ENCODE measurements at regions not wholly inside any gene's neighbourhood (a gene's known extent, or its start where the extent isn't known, plus 50 kb on each side); places are given as distances from the start of the nearest gene placed in this dataset.
"Not testable (repeated sequence)": the region's sequence is repeated elsewhere in the genome, so short reads cannot be mapped to it uniquely, and the experiment has no call there.

DNA sequence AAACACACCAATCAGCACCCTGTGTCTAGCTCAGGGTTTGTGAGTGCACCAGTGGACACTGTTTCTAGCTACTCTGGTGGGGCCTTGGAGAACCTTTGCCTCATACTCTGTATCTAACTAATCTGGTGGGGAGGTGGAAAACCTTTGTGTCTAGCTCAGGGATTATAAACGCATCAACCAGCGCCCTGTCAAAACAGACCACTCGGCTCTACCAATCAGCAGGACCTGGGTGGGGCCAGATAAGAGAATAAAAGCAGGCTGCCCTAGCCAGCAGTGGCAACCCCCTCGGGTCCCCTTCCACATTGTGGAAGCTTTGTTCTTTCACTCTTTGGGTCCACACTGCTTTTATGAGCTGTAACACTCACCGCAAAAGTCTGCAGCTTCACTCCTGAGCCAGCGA is 121.8 kb downstream of the FSCB start:
- not testable (repeated sequence) for DNase-seq

DNA sequence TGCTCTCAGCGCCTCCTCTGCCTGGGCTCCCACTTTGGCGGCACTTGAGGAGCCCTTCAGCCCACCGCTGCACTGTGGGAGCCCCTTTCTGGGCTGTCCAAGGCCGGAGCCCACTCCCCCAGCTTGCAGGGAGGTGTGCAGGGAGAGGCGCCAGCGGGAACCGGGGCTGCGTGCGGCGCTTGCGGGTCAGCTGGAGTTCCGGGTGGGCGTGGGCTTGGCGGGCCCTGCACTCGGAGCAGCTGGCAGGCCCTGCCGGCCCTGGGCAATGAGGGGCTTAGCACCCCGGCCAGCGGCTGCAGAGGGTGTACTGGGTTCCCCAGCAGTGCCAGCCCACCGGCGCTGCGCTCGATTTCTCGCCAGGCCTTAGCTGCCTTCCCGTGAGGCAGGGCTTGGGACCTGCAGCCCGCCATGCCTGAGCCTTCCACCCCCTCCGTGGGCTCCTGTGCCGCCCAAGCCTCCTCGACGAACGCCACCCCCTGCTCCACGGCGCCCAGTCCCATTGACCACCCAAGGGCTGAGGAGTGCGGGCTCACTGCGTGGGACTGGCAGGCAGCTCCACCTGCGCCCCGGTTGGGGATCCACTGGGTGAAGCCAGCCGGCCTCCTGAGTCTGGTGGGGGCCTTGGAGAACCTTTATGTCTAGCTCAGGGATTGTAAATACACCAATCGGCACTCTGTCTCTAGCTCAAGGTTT is 122.3 kb downstream of the FSCB start:
- not testable (repeated sequence) for DNase-seq

DNA sequence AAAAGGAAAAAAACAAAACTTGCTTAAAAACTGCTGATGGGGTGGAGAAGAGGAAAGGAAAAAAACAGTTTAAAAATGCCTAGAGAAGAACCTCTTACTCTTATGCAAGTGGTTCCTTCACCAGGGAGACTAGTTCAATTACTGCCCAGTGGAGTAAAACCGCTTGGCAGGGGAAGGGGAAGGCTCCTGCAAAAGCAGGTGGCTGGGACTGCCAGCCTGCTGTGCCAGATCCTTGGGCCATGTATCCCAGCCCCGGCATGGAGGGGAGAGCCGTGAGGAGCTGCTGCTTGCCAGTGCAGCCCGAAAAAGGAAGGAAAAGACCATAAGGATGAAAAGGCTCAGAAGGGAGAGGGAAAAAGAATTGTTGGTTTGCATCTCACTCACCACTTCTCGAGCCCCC is 123.0 kb downstream of the FSCB start:
- no peak for DNase-seq

DNA sequence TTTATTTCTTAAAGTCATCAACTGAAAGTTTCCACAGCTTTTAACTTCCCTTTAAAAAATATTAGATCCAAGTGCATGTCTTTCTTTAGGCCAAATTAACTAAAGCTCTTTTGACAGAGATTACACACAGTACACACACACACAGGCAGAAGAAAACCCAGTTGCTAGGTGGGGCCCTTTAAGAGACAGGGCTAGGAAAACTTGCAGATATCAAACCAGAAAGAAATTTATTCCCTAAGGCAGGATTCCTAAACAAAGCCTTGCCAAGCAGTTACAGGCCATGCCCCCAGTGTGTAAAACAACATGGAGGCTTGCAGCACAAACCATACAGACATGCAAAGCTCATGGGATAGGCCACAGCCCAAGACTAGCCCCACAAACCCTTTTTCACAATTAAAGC is 123.4 kb downstream of the FSCB start:
- no peak for DNase-seq

DNA sequence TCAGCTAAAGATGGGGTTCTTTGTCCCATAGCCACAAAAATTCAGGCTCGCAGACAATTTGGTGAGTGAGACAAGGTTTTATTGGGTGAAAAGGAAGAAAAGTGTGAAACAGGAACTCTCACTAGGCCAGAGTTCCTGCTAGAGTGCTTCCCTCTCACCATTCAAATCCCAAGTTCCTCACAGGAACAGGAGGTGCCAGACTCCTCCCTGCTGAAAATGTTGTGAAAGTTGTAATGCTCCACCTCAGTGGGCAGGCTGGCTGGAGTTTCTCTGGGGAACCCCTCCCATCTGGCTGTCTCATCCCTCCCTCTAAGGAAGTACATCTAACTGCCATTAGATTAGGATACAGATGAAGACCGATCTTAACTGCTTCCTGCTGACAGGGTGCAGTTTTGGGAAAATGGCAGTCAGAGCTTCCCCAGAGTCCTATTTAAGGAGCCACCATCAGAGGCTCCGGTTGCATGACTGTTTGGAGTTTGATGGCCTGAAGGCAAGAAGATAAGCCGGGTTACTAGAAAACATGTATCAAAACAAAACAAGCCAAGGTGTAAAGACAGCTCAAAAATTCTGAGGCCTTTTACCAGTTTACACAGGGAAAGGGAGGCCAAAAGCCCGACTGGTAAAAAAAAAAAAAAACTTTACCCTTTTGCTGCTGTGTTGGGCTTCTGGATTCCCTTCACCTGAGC is 127.6 kb downstream of the FSCB start:
- no peak for DNase-seq

DNA sequence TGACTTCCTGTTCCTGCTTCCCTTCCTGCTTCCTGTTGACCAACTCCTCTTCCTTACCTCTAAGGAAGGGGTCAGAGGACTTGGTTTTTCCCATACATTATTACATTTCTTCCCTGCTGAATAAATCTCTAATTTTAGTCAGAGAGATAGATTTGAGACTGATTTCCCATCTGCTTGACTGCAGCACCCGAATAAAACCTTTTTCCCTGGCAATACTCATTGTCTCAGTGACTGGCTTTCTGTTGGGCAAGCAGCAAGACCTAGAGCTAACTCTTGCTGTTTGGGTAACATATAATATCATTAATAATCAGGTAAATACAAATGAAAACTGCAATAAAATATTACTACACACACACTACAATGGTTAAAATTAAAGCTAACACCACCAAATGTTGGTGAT is 132.2 kb downstream of the FSCB start:
- DNase-seq: no peak

DNA sequence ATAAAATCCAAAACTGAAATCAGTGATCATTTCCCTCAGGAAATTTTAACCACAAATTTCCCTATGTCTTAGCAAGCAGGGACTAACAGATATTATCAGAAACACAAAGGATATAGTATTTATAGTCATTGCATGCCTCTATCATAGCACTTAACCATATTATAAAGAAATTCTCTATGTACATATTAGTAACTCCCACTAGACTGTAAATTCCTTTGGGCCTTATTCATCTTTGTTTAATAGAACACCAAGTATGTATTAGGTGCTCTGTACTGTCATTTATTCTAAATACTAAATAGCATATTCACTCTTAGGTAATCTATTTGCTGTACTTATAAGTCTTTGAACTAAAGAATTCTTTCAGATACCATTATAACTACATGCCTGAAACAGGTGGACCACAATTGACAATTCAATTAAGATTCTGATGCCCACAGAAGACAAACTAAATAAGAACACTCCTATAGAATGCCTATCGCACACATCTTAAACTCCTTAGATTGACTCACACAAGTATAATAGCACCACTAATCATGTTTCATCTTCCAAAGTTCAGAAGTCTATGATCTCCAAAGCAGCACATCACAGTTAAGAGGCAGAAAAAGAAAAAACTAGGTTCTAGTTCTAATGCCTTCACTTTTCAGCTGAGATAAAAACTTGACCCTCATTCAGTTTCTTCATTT is 134.1 kb downstream of the FSCB start:
- DNase-seq: no peak

DNA sequence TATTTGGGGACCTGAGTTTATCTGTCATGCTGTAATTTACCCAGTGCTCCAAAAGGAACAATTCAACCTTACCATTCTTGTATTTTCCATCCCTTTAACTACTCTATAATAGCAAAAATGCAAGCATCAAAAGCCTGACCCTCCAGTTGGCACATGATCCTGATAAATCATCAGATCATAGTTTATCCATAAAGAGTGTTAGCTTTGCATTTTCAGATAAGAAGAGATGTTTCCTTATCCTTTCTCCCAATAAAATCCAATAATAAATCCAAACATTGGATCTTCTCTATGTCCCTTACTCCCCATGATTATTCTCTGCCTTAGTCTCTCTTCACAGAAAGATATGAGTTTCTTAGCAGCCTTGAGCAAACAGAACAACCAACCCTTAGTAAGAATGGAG is 134.9 kb downstream of the FSCB start:
- DNase-seq: no peak

DNA sequence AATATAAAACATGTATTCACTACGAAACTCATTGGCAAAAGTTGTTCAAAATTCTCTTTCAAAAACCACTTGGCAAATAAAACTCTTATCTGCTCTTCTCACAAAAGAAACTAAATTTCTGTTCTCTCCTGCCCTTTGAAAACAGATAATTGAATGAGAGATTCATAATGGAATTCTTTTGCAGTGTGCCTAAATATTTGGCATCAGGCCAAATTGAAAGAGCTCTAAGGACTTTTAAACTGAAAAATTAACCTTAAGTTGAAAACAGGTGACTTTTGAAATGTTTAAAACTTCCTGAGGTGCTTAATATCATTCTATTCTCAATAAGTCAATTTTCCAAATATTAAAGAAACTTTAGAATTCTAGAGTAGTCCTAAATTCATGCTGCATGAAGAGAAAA is 136.4 kb downstream of the FSCB start:
- no peak for DNase-seq

DNA sequence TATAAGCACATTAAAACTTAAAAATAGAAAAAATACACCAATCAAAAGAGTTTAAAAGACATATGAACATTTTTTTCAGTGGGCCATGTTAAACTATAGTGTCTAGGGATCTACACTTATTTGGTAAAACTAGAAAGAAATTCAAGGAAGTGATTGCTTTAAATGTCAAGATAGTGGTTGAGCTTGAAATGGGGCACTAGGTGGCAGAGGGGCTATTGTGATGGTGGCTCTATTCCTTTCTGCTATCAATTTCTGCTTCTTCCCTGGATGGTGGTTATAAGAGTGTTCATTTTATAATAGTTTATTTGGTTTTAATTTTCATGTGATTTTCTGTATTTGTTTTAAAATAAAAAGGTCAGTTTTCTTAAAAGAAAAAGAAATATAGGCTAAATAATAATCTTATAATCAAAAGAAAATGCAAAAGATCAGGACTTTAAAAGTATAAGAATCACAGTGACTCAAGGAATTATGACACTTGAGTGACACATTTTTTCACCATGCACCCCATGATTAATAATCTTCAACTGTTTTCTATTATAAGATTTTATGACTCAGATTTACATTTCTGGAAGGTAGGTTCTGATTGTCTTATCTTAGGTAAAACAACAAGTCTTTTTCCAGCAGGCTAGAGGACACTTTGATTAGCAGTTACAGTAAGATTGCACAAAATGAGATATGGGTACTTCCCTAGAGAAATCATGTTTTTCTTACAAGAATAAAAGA is 137.5 kb downstream of the FSCB start:
- DNase-seq: no peak

DNA sequence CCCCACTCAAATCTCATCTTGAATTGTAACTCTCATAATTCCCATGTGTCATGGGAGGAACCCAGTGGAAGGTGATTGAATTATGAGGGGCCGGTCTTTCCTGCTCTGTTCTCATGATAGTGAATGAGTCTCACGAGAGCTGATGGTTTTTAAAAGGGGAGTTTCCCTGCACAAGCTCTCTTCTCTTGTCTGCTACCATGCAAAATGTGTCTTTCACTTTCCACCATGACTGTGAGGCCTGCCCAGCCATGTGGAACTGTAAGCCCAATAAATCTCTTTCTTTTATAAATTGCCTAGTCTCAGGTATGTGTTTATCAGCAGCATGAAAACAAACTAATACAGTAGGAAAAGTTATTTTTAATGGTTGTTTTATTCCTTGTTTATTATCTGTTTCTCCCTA is 146.0 kb downstream of the FSCB start:
- no peak for DNase-seq

DNA sequence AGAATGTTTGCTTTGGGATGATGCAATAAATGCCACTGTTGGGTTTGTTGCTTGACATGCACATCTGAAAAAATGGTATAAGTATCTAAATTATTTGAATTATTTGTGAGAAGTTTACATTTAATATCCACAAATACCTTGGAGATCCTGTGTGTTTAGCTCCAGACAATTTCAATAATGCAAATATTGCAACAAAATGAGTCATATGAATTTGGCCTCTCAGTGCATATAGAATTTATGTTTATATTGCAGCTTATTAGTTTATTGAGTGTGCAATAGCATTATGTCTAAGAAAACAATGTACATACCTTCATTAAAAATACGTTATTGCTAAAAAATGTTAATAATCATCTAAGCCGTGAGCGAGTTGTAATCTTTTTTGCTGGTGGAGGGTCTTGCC is 153.3 kb downstream of the FSCB start:
- DNase-seq: no peak

DNA sequence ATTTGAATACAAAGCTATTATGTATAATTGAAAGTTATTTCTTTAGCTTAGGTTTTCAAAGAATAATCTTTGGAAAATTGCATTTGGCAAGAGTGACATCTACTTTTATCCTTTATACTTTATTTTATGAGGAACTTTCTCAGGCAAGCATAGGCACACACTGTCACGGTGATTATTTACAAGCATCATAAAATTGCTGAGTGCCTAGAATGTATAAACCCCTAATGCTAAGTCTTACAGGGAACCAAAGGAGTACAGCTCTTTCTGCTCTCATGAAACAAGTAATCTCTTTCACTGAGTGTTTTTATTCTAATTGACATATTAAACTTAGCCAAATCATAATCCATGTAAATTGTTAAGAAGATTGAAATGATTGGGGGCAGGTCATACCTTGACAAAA is 154.9 kb downstream of the FSCB start:
- no peak for DNase-seq

DNA sequence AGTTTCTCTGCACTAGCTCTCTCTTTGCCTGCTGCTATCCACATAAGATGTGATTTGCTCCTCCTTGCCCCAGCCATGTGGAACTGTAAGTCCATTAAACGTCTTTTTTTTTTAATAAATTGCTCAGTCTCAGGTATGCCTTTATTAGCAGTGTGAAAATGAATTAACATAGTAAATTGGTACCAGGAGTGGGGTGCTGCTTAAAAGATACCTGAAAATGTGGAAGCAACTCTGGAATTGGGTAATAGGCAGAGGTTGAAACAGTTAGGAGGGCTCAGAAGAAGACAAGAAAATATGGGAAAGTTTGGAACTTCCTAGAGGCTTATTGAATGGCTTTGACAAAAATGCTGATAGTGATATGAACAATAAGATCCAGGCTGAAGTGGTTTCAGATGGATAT is 159.8 kb downstream of the FSCB start:
- DNase-seq: no peak

DNA sequence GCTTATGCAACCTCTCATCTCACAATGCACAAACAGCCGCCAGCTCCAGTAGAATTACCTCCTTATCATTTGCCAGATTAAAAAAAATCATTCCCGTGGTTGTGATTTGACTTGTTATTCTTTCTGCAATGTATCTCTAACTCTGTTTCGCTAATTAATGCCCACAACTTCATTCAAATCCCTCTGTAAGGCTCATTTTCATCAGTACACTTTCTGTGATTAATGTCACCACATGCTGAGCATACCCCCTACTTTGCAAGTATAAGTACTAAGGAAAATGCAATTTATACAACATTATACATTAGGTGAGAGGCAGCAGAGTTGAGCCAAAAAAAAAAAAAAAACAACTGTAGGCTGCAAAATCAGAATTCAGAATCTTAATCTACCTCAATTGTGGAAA is 166.0 kb downstream of the FSCB start:
- no peak for DNase-seq

DNA sequence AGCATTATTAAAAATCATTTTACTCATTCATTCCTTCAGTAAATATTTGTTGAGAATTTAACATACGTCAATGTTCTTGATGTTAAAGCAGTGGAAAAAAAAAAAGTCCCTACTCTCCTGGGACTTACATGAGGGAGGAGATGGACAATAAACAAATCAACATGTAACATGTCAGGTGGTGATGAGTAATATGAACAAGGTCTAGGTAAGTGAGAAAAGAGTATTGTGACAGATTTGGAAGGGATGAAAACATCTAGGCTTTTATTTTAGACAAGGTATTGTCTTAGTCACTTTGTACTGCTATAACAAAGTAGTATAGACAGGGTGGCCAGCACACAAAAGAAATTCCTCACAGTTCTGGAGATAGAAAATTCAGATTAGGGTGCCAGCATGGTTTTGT is 167.2 kb downstream of the FSCB start:
- DNase-seq: no peak

DNA sequence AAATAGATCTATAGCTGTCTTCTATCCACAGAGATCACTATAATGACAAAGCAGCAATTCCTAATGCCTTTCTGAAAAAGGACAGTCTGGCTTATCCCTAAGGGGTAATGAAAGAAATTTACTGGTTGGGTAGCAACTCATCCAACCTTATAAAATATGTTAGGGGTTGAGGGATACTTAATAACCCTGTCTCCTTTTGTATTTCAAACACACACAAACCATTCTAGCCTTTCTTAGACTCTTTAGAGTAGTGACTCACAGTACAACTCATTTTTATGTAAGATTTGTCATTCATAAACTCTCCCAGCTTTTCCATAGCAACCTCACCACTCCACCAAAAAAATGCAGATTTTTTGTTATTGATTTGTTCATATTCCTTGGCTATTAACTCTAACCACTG is 167.9 kb downstream of the FSCB start:
- DNase-seq: no peak

DNA sequence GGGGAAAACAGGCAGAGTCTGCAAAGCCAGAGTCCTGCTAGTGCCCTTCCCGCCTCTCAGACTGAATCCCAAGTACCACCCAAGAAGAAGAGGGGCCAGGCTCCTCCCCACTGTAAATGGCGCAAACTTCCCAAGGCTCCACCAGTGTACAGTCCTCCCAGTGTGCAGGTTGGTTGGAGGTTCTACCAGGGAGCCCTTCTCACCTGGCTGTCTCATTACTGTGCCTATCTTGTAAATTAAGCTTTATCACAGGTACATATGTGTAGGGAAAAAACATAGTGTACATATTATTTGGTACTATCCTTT is 189.7 kb downstream of the FSCB start:
- no peak for DNase-seq

DNA sequence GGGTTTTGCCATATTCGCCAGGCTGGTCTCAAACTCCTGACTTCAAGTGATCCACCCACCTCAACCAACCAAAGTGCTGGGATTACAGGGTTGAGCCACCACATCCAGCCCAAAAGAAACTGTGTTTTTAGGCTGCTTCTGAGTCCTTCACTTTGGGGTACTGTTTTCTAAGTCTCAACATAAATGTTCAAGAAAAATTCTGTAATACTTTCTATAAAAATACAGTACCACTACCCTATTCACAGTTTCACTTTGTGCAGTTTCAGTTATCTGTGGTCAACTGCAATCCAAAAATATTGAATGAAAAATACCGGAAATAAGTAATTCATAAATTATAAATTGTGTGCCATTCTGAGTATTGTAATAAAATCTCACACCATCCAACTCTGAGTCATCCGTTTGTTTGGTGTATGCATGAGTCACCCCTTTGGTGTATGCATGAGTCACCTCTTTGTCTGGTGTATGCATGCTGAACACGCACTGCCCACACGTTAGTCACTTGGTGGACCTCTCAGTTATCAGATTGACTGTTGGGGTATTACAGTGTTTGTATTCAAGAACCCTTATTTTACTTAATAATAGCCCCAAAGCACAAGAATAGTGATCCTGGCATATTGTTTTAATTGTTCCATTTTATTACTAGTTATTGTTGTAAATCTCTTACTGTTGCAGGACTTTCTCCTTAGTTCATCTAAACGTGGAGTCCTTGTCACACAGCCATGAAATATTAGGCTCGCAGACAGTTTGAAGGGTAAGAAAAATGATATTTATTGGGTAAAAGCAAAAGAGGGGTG is 190.2 kb downstream of the FSCB start:
- DNase-seq: no peak

DNA sequence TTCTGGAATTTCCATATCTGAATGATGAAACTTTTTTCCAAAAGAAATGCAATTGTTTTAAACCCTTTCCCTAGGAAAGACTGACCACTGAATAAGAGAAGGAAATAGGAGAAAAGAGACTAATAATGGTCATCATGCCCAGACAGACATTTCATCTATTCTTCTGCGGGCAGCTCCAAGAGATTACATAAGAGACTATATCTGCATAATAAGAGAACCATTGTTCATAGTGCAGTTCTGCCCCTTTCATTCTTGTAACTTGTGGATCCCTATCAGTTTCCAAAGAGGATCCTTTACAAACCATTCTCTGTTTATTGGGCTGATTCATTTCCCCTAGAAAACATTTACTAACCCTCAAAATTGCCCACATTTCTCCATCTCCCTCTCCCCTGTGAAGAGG is 197.8 kb downstream of the FSCB start:
- DNase-seq: no peak

DNA sequence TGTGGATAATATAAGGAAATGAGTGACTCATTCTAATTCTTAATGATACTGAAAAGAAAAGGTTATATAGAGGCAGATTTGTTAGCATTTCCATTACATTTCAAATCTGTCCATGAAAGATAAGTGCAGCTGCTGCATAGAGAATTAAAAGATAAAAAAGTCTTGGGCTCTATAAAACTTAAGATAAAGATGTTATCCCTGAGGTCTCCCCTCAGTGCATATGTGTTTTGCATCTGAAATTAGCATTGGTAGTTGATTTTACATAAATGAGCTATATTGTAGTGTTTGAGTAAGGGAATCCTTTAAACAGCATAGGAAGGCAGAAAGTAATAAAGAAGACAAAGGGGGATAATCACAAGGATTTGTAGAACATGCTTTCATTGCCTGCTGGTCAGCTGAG is 206.2 kb downstream of the FSCB start:
- DNase-seq: no peak

DNA sequence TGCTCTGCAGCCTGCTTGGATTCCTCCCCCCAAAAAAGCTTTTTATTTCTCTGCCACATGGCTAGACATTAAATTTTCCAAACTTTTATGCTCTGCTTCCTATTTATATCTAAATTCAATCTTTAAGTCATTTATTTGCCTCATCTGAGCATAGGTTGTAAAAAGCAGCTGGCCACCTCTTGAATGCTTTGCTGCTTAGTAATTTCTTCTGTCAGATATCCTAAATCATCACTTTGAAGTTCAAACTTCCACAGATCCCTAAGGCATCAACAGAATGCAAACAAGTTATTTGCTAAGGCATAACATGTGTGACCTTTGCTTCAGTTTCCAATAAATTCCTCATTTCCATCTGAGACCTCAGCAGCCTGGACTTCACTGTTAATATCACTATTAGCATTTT is 209.6 kb downstream of the FSCB start:
- no peak for DNase-seq

DNA sequence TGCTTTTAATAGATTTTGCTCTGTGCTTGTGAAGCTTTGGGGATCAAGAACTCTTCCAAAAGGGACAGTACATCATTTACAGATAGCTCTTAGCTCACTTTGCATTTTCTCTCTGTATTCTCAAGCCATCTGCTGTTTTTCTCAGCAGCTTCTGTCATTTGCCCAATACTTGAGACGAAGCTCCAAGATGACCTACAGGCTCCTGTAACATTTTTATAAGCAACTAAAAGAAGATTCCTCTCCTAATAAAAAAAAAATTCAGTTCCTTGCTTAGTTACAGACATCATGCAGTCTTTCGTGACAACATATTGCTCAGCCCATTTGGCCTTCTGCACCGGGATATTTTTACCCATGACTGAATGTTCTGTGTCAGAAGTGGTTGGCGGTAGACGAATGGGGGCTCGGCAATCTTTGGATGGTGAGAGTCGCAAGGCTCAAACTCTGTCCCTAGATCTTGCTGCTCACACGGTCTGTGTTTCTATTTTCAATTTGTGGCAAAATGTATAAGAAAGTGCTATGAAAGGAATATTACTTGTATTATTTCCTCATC is 215.6 kb downstream of the FSCB start:
- DNase-seq: no peak

All from stimulated activated CD4-positive, alpha-beta T cell treated with anti-CD3 and anti-CD28 coated beads, Interleukin-4, amount 100 ng/mL, for 1 hour (primary cell).